GM23248 (cell line): ENCODE measurements at regions not wholly inside any gene's neighbourhood (a gene's known extent, or its start where the extent isn't known, plus 50 kb on each side); places are given as distances from the start of the nearest gene placed in this dataset.

Source experiments
- DNase-seq: peaks from one replicate; pipeline ENCODE4 v3.0.0-alpha.2; 2015
- H2AFZ ChIP-seq: fragments of 200-600 bp; sonication (generic); 2 replicates; pipeline ENCODE4 v1.6.1; 2016; ENCODE audit warnings: antibody characterized with exemption
- H3F3A ChIP-seq: fragments of 200-600 bp; sonication (generic); 2 replicates; pipeline ENCODE4 v1.6.1; 2016; ENCODE audit warnings: mild to moderate bottlenecking, antibody characterized with exemption, mixed run types; ENCODE audit not compliant: insufficient read depth
- H3K27ac ChIP-seq: fragments of 200-600 bp; sonication (generic); 2 replicates; pipeline ENCODE4 v1.5.1; 2016; ENCODE audit warnings: mild to moderate bottlenecking
- H3K27me3 ChIP-seq: fragments of 200-600 bp; sonication (generic); replicated peaks from 2 replicates; pipeline ENCODE4 v1.6.1; 2016; ENCODE audit warnings: mild to moderate bottlenecking; ENCODE audit not compliant: insufficient read depth
- H3K36me3 ChIP-seq: fragments of 200-600 bp; sonication (generic); 2 replicates; pipeline ENCODE4 v1.6.1; 2016; ENCODE audit warnings: low read depth, mild to moderate bottlenecking
- H3K4me1 ChIP-seq: fragments of 200-600 bp; sonication (generic); 2 replicates; pipeline ENCODE4 v1.6.1; 2016; ENCODE audit warnings: mild to moderate bottlenecking; ENCODE audit not compliant: insufficient read depth
- H3K4me2 ChIP-seq: fragments of 200-600 bp; sonication (generic); one replicate; pipeline ENCODE4 v1.6.1; 2016; ENCODE audit warnings: mild to moderate bottlenecking; ENCODE audit not compliant: unreplicated experiment
- H3K4me3 ChIP-seq: fragments of 200-600 bp; sonication (generic); 2 replicates; pipeline ENCODE4 v1.5.1; 2016; ENCODE audit warnings: mild to moderate bottlenecking
- H3K79me2 ChIP-seq: fragments of 200-600 bp; sonication (generic); 2 replicates; pipeline ENCODE4 v1.6.1; 2016; ENCODE audit warnings: mild to moderate bottlenecking; ENCODE audit not compliant: insufficient read depth
- H3K9ac ChIP-seq: fragments of 200-600 bp; sonication (generic); 2 replicates; pipeline ENCODE4 v1.6.1; 2016; ENCODE audit warnings: mild to moderate bottlenecking
- H3K9me2 ChIP-seq: fragments of 200-600 bp; sonication (generic); 2 replicates; pipeline ENCODE4 v1.6.1; 2016; ENCODE audit warnings: mixed run types, mild to moderate bottlenecking, moderate library complexity; ENCODE audit not compliant: insufficient read depth
- H3K9me3 ChIP-seq: fragments of 200-600 bp; sonication (generic); one replicate; pipeline ENCODE4 v1.6.1; 2017; ENCODE audit warnings: low read depth
- H4K20me1 ChIP-seq: fragments of 200-600 bp; sonication (generic); 2 replicates; pipeline ENCODE4 v1.6.0; 2016; ENCODE audit not compliant: insufficient read depth
- EZH2 ChIP-seq: fragments of 200-600 bp; sonication (generic); IDR thresholded peaks from 2 replicates; pipeline ENCODE4 v1.6.1; 2018; ENCODE audit warnings: antibody characterized with exemption, mild to moderate bottlenecking; ENCODE audit not compliant: insufficient read depth, poor library complexity, severe bottlenecking
- EZH2phosphoT487 ChIP-seq: fragments of 200-600 bp; sonication (generic); IDR thresholded peaks from 2 replicates; pipeline ENCODE4 v1.6.1; 2018; ENCODE audit warnings: antibody characterized with exemption, moderate library complexity, mild to moderate bottlenecking, low read depth; ENCODE audit not compliant: insufficient read depth
- WGBS, 2 experiments: methylation state at CpG; one replicate each; pipeline ENCODE4 v1.1.6; 2015 to 2017; ENCODE audit warnings: low lambda C conversion rate in 2 of 2, low coverage in 1 of 2; ENCODE audit errors: missing lambda C conversion rate in 2 of 2; 5-methylcytosine and 5-hydroxymethylcytosine counted together
- in situ Hi-C: fragments of 300-500 bp; cut with MboI; formaldehyde crosslinking; loops from 2 replicates; pipeline ENCODE4 v1.15.0; 2020

DNA sequence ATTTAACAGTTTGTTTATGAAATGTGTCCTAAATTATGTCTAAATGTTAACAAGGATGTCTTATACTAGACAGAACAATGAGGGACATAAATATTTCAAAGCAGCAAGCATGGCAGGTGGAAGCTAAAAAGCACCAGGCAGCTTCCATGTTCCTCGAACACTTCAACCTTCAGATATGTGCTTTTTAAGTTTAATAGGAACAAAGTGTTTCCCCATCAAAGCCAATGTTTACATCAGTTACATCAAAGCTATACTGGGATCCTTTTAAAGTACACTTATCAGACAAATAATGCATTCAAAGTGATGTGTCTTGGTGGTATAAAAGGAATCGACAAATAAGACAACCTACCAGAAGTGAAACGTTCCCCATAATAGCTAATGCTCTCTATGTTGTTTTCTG, 2841.1 kb upstream of the PCDH20 start:
- no peak overlapping the region for H3K9ac ChIP-seq
- no peaks in the 10 kb centered on the region for H3K4me1 ChIP-seq
- H2AFZ ChIP-seq = no peak overlapping the region
- H3K9me2 ChIP-seq = no peaks in the 10 kb centered on the region
- in situ Hi-C loops = no loop called here
- H3K27me3 ChIP-seq = no peaks in the 10 kb centered on the region
- no peak overlapping the region for H3K27ac ChIP-seq
- WGBS, 2 experiments = 9 to 18% methylated on average over 3 of the region's 3 CpGs
- no peak for DNase-seq
- no peaks in the 10 kb centered on the region for H4K20me1 ChIP-seq
- no peaks in the 10 kb centered on the region for H3K36me3 ChIP-seq
- no peaks in the 10 kb centered on the region for H3F3A ChIP-seq
- TF ChIP-seq EZH2 (no peak), EZH2phosphoT487 (no peak)
- H3K4me2 ChIP-seq = no peak overlapping the region
- H3K79me2 ChIP-seq = no peaks in the 10 kb centered on the region
- no peaks in the 10 kb centered on the region for H3K9me3 ChIP-seq
- no peak overlapping the region for H3K4me3 ChIP-seq

DNA sequence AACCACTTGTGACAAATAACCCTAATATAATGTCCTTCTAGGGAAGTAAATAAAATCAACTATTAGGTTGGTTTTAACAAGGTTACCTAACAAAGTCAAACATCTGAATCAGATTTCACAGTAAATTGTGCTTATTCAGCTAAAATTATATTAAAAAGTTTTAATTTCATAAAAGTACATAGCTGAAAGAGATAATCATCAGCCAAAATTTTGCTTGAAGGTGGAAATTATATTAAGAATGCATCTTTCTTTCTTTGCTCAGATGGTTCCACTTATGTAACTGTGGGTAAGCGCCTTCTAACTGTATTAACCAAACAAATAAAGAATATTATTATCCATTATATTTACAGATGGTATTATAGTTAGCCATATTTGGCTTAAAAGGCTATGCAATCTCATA, 2840.3 kb upstream of the PCDH20 start:
- H3K9ac ChIP-seq = no peak overlapping the region
- no peaks in the 10 kb centered on the region for H3K9me2 ChIP-seq
- 28 to 35% methylated on average over 1 of the region's 1 CpG for WGBS, 2 experiments
- no peaks in the 10 kb centered on the region for H4K20me1 ChIP-seq
- H3F3A ChIP-seq = no peaks in the 10 kb centered on the region
- no peaks in the 10 kb centered on the region for H3K36me3 ChIP-seq
- H3K79me2 ChIP-seq = no peaks in the 10 kb centered on the region
- H3K4me1 ChIP-seq = no peaks in the 10 kb centered on the region
- H3K4me2 ChIP-seq = no peak overlapping the region
- no peak overlapping the region for H3K27ac ChIP-seq
- H3K27me3 ChIP-seq = no peaks in the 10 kb centered on the region
- H2AFZ ChIP-seq = no peak overlapping the region
- no peak overlapping the region for H3K4me3 ChIP-seq
- in situ Hi-C loops = no loop called here
- no peaks in the 10 kb centered on the region for H3K9me3 ChIP-seq
- TF ChIP-seq EZH2 (no peak), EZH2phosphoT487 (no peak)
- no peak for DNase-seq

DNA sequence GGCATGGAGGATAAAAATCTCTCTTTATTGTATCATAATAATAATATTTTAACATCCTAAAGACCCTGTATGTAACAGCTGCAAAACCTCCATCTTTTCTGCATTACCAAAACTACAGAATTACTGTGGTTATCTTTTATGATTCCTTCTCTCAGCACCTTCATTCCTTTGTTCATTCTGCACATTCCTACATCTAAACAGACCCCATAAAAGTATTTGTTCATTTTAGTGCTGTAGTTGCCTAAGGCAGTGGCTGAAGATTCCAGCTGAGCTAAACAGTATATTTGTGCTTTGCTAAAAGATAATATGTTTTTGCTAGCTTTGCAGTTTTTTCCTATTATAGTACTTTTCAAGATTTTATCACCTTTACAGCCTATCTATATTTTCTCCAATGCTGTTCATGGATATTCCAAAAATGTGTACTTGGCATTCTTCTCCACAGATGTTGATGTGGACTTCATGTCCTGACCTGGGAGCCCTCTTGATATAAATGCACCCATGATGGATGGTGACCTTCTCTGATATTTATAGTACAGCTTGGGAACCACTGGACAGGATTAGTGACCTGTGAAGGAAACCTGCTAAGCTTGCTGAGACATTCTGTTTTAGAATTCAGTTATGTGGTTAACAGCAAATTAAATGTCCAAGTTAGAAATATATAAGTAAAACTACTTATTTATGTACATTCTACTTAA, 2832.9 kb upstream of the PCDH20 start:
- Histone ChIP-seq H4K20me1 (no peaks in the 10 kb centered on the region), H3K27me3 (no peaks in the 10 kb centered on the region), H3K4me3 (no peak overlapping the region), H3K36me3 (no peaks in the 10 kb centered on the region), H3K9ac (no peak overlapping the region), H3K9me3 (no peaks in the 10 kb centered on the region), H3F3A (no peaks in the 10 kb centered on the region), H3K4me2 (no peak overlapping the region), H3K4me1 (no peaks in the 10 kb centered on the region), H3K79me2 (no peaks in the 10 kb centered on the region), H3K9me2 (no peaks in the 10 kb centered on the region), H3K27ac (no peak overlapping the region), H2AFZ (no peak overlapping the region)
- DNase-seq = no peak
- TF ChIP-seq EZH2phosphoT487 (no peak), EZH2 (no peak)
- in situ Hi-C loops = no loop called here

DNA sequence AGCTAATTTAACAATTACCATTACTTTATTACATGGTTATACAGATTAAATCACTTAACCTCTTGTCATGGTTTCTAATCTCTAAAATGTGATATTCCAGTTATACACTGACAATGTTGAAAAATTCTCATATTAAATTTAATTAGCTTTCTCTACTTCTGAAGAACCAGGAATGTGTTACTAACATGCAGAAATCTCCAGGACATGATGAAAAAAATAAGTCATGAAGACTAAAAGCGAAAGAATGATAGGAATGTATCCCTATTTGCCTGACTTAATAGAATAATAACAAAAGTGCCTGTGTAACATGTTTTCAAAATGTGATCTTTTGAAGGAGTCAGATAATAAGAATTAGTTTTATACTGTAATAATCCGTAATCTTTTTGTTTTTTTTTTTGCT, 2823.7 kb upstream of the PCDH20 start:
- H3K4me1 ChIP-seq = no peaks in the 10 kb centered on the region
- no peaks in the 10 kb centered on the region for H3K79me2 ChIP-seq
- no peak overlapping the region for H3K27ac ChIP-seq
- H3K9me3 ChIP-seq = no peaks in the 10 kb centered on the region
- TF ChIP-seq EZH2phosphoT487 (no peak), EZH2 (no peak)
- H3K9ac ChIP-seq = no peak overlapping the region
- H3K9me2 ChIP-seq = no peaks in the 10 kb centered on the region
- peak overlapping the region; percentile 6 for H3K4me2 ChIP-seq
- DNase-seq = peak; percentile 15
- no peaks in the 10 kb centered on the region for H3F3A ChIP-seq
- no peak overlapping the region for H2AFZ ChIP-seq
- in situ Hi-C loops = no loop called here
- WGBS, 2 experiments = 4 to 7% methylated on average over 2 of the region's 2 CpGs
- no peaks in the 10 kb centered on the region for H3K36me3 ChIP-seq
- H4K20me1 ChIP-seq = no peaks in the 10 kb centered on the region
- H3K27me3 ChIP-seq = no peaks in the 10 kb centered on the region
- no peak overlapping the region for H3K4me3 ChIP-seq

DNA sequence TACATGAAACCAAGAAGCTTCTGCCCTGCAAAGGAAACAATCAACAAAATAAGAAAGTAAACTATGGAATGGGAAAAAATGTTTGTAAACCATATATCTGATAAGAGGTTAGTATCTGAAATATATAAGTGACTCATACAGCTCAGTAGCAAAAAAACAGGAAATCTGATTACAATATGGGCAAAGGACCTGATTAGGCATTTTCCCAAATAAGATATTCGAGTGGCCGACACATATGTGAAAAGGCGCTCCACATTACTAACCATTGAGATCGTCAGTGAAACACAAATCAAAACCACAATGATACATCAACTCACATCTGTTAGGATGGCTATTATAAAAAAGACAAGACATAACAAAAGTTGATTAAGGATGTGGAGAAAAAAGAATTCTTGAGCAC, 2818.6 kb upstream of the PCDH20 start:
- H3F3A ChIP-seq = no peaks in the 10 kb centered on the region
- H3K27ac ChIP-seq = no peak overlapping the region
- no peaks in the 10 kb centered on the region for H3K9me2 ChIP-seq
- no peaks in the 10 kb centered on the region for H3K27me3 ChIP-seq
- no peak overlapping the region for H3K4me2 ChIP-seq
- in situ Hi-C loops = no loop called here
- H3K4me1 ChIP-seq = no peaks in the 10 kb centered on the region
- no peaks in the 10 kb centered on the region for H4K20me1 ChIP-seq
- no peak overlapping the region for H3K4me3 ChIP-seq
- H3K79me2 ChIP-seq = no peaks in the 10 kb centered on the region
- DNase-seq = no peak
- 7 to 11% methylated on average over 4 of the region's 4 CpGs for WGBS, 2 experiments
- TF ChIP-seq EZH2phosphoT487 (no peak), EZH2 (no peak)
- H3K36me3 ChIP-seq = no peaks in the 10 kb centered on the region
- H3K9me3 ChIP-seq = no peaks in the 10 kb centered on the region
- no peak overlapping the region for H3K9ac ChIP-seq
- no peak overlapping the region for H2AFZ ChIP-seq
